Kidney (tissue), 13 donors: ENCODE measurements at regions not wholly inside any gene's neighbourhood (a gene's known extent, or its start where the extent isn't known, plus 50 kb on each side); places are given as distances from the start of the nearest gene placed in this dataset.

Experiments
- DNase-seq, 5 donors: peaks; one replicate each; pipeline ENCODE4 v3.0.0-alpha.2; 2013 to 2020
- FAIRE-seq: peaks from 2 replicates; lab custom pipeline; 2012; peaks lifted over from hg19 to GRCh38; lab: Jason Lieb, UNC
- H3K27ac ChIP-seq, 2 donors: one replicate each; pipeline ENCODE4 v1.7.0; 2013; ENCODE audit warnings: low read depth in 2 of 2, low read length in 2 of 2, inconsistent platforms in 1 of 2
- H3K27me3 ChIP-seq: one replicate; pipeline ENCODE4 v1.7.1; 2013; ENCODE audit warnings: low read length, inconsistent platforms; ENCODE audit not compliant: control insufficient read depth, insufficient read depth
- H3K36me3 ChIP-seq, 3 donors: one replicate each; pipeline versions ENCODE4 v1.7.0 to v1.7.1; 2013; ENCODE audit warnings: low read length in 3 of 3, control low read depth in 1 of 3, inconsistent platforms in 1 of 3; ENCODE audit not compliant: insufficient read depth in 3 of 3, control insufficient read depth in 2 of 3
- H3K4me1 ChIP-seq, 3 donors: one replicate each; pipeline versions ENCODE4 v1.7.0 to v1.7.1; 2013; ENCODE audit warnings: low read length in 3 of 3, inconsistent platforms in 1 of 3, low read depth in 1 of 3; ENCODE audit not compliant: control insufficient read depth in 2 of 3, insufficient read depth in 2 of 3
- H3K4me3 ChIP-seq, 3 donors: one replicate each; pipeline versions ENCODE4 v1.7.0 to v1.8.1; 2013; ENCODE audit warnings: low read length in 3 of 3, control low read depth in 1 of 3, inconsistent platforms in 1 of 3
- H3K9ac ChIP-seq, 3 donors: one replicate each; pipeline versions ENCODE4 v1.7.0 to v1.7.1; 2013; ENCODE audit warnings: low read length in 3 of 3, control low read depth in 1 of 3, inconsistent platforms in 1 of 3
- H3K9me3 ChIP-seq, 3 donors: one replicate each; pipeline versions ENCODE4 v1.7.0 to v1.7.1; 2013; ENCODE audit warnings: low read length in 3 of 3, control low read depth in 1 of 3, inconsistent platforms in 1 of 3; ENCODE audit not compliant: control insufficient read depth in 2 of 3, insufficient read depth in 1 of 3
- CTCF ChIP-seq: IDR thresholded peaks from 3 replicates; pipeline ENCODE4 v1.5.1; 2012; ENCODE audit warnings: mild to moderate bottlenecking, moderate library complexity, borderline replicate concordance; ENCODE audit not compliant: insufficient read depth; ENCODE audit errors: extremely low read depth
- intact Hi-C: fragments of 100-400 bp; cut with DNase I; formaldehyde crosslinking; loops from one replicate; pipeline ENCODE4 v1.11.1; 2022
- donor health status: control.
- donor health status: control.
- donor health status: control.
- donor health status: control.
- donor health status: control.
- donor health status: DM: yes; HTN: yes; CAD: no.
- donor health status: Normal renal cell carcinoma (clear cell type).

DNA sequence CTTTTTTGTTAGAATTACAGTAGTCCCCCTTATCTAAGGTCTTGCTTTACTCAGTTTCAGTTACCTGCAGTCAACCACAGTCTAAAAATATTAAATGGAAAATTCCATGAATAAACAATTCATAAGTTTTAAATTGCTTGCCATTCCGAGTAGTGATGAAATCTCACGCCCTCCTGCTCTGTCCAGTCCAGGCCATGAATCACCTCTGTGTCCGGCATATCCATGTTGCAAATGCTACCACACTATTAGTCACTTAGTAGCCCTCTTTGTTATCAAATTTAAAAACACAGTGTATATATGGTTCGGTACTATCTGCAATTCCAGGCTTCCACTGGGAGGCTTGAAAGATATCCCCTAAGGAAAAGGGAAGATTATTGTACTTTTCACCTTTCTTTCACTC is 164.6 kb upstream of the FAM83B start:
- DNase-seq: no peak
- Histone ChIP-seq H3K4me3 (no peak overlapping the region), H3K36me3 (no peaks in the 10 kb centered on the region), H3K27me3 (no peaks in the 10 kb centered on the region), H3K9me3 (no peaks in the 10 kb centered on the region), H3K27ac (no peak overlapping the region), H3K4me1 (no peaks in the 10 kb centered on the region), H3K9ac (no peak overlapping the region)
- FAIRE-seq: no peak
- TF ChIP-seq CTCF: no peak
- intact Hi-C loops: no loop called here

GRCh38 chr6:54689620-54690019 is 157.0 kb upstream of the FAM83B start:
- FAIRE-seq (no peak), DNase-seq (no peak)
- intact Hi-C loops: no loop called here
- Histone ChIP-seq H3K27me3 (no peaks in the 10 kb centered on the region), H3K36me3 (no peaks in the 10 kb centered on the region), H3K27ac (no peak overlapping the region), H3K9me3 (no peaks in the 10 kb centered on the region), H3K4me3 (no peak overlapping the region), H3K9ac (no peak overlapping the region), H3K4me1 (no peaks in the 10 kb centered on the region)
- no peak for TF ChIP-seq CTCF

DNA sequence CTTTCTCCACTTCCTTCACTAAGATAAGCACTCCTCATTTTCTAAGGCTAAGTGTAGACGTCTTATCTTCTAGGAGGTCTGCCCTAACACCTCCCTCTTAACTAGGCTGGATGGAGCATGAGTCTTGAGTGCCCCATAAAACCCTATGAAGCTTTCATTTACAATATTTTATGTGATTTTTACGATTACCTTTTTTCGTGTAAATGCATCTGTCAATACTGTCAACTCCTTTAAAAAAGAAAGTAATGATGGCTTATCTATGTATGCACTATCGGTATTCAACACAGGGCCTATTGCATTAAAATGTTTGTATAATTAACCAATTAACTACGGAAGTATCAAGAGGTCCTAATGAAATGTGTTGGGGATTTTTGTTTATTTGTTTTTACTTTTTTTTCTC is 156.0 kb upstream of the FAM83B start:
- Histone ChIP-seq H3K9me3 (no peaks in the 10 kb centered on the region), H3K27me3 (no peaks in the 10 kb centered on the region), H3K4me3 (no peak overlapping the region), H3K36me3 (no peaks in the 10 kb centered on the region), H3K4me1 (no peaks in the 10 kb centered on the region), H3K27ac (no peak overlapping the region), H3K9ac (no peak overlapping the region)
- FAIRE-seq (no peak), DNase-seq (no peak)
- TF ChIP-seq CTCF: no peak
- intact Hi-C loops: no loop called here

DNA sequence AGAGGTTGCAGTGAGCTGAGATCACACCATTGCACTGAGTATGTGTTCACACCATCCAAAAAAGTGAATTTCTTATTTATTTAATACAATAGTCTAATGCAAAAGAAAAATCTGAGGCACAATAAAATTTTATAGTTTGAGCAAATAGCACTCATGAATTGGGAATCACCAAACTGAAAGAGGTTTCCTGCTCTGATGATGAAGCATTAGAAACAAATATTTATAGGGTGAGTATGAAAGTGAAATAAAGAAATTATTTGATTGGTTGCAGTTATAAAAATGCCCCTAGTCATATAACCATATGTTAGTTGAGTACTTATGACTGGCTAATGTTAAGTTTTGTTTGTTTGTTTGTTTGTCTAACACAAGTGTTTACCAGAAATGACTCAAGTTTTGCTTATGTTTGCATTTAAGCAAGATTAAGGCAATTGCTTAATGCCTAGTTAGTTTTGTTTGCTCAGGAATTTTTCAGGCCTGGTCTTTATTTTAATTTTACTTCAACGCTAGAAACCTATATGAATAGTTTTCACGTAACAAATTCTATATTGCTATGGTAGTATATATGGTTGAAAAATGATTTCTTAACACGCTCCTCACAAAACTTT is 151.5 kb upstream of the FAM83B start:
- H3K4me3 ChIP-seq: no peak overlapping the region
- intact Hi-C loops: no loop called here
- no peaks in the 10 kb centered on the region for H3K27me3 ChIP-seq
- FAIRE-seq: no peak
- no peak overlapping the region for H3K9ac ChIP-seq
- H3K36me3 ChIP-seq: no peaks in the 10 kb centered on the region
- no peaks in the 10 kb centered on the region for H3K9me3 ChIP-seq
- no peak for DNase-seq
- H3K27ac ChIP-seq: no peak overlapping the region
- no peaks in the 10 kb centered on the region for H3K4me1 ChIP-seq
- TF ChIP-seq CTCF: no peak
